ENCODE measurements at regions not wholly inside any gene's neighbourhood (a gene's known extent, or its start where the extent isn't known, plus 50 kb on each side); places are given as distances from the start of the nearest gene placed in this dataset.

DNA sequence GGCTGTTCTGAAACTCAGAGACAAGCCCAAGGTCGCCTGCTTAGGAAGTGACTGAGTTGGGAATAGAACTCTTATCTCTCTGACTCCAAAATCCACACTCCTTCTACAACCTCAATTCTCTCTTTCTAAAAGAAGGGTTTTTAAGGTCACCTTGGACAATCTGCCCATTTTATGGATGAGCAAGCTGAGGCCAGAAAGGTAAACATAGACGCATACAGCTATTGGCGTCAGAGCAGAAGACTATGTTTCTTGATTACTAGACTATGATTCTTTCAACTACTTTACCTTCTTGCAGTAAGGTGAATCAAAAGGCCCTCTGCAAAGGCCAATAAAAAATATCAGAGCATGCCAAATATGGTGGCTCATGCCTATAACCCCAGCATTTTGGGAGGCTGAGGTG is 276.6 kb downstream of the CLIC5 start:
- TF ChIP-seq, protein P1, sequence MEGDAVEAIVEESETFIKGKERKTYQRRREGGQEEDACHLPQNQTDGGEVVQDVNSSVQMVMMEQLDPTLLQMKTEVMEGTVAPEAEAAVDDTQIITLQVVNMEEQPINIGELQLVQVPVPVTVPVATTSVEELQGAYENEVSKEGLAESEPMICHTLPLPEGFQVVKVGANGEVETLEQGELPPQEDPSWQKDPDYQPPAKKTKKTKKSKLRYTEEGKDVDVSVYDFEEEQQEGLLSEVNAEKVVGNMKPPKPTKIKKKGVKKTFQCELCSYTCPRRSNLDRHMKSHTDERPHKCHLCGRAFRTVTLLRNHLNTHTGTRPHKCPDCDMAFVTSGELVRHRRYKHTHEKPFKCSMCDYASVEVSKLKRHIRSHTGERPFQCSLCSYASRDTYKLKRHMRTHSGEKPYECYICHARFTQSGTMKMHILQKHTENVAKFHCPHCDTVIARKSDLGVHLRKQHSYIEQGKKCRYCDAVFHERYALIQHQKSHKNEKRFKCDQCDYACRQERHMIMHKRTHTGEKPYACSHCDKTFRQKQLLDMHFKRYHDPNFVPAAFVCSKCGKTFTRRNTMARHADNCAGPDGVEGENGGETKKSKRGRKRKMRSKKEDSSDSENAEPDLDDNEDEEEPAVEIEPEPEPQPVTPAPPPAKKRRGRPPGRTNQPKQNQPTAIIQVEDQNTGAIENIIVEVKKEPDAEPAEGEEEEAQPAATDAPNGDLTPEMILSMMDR (IDR thresholded peaks at IDR 0.05), result no peak
- Histone ChIP-seq H4K20me1 (ENCODE audit: insufficient read depth, low read length) (no peaks in the 10 kb centered on the region), H3K36me3 (replicated peaks in 1 of 2; ENCODE audit: control insufficient read depth in 1 of 2, insufficient read depth in 2 of 2, low read length in 2 of 2) (no peaks in the 10 kb centered on the region), H3K4me2 (replicated peaks; ENCODE audit: extremely low read depth, low read length, poor library complexity, severe bottlenecking) (no peak overlapping the region), H3K4me1 (ENCODE audit: control insufficient read depth in 1 of 2, insufficient read depth in 2 of 2, low read length in 2 of 2) (peaks cover 35% of the 10 kb centered on the region in 2 donors), H3K27me3 (ENCODE audit: control insufficient read depth in 2 of 2, insufficient read depth in 2 of 2, low read length in 2 of 2) (no peaks in the 10 kb centered on the region), H3K9me3 (replicated peaks in 1 of 2; ENCODE audit: control insufficient read depth in 1 of 2, insufficient read depth in 1 of 2, low read length in 2 of 2) (no peaks in the 10 kb centered on the region), H3K79me2 (ENCODE audit: insufficient read depth, low read length) (no peaks in the 10 kb centered on the region), H2AFZ (ENCODE audit: insufficient read depth, low read depth, low read length, poor library complexity, severe bottlenecking) (no peak overlapping the region), H3K4me3 (replicated peaks in 1 of 3; ENCODE audit: low read depth in 2 of 3, low read length in 3 of 3) (no peak overlapping the region), H3K9ac (ENCODE audit: insufficient read depth, low read length, poor library complexity, severe bottlenecking) (no peak overlapping the region), H3K27ac (ENCODE audit: low read depth in 1 of 2, low read length in 2 of 2) (no peak overlapping the region)
- Mint-ChIP-seq H3K9me3 (no peaks in the 10 kb centered on the region), H3K4me3 (no peak overlapping the region), H3K27me3 (ENCODE audit: low read depth in 3 of 3) (no peaks in the 10 kb centered on the region), H3K4me1 (peaks cover 48% of the 10 kb centered on the region), H3K36me3 (no peaks in the 10 kb centered on the region), H3K27ac (no peak overlapping the region)
- intact Hi-C loops (cut with micrococcal nuclease), result no loop called here
- no CpG with 5 or more reads among the region's 3 CpGs for WGBS (ENCODE audit: insufficient coverage)
- DNase-seq, result no peak

DNA sequence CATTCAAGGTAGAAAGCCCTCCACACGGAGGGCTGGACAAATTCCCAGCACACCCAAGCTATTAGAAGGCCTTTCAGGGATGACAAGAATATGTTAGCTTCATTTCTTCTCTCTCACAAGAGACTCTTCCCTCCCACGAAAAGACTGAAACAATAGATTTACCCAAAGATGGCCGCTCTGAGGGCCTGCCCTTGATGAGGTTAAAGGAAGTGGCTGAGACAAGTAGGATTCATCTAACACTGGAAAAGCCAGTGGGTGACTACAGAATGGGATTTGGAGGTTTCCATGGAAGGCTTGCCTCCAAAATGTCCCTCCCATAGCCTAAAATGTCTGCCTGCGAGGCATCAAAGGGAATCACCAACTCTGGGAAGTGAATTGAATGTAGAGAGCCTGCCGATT is 277.6 kb downstream of the CLIC5 start:
- Histone ChIP-seq H3K36me3 (replicated peaks in 1 of 2; ENCODE audit: control insufficient read depth in 1 of 2, insufficient read depth in 2 of 2, low read length in 2 of 2) (no peaks in the 10 kb centered on the region), H4K20me1 (ENCODE audit: insufficient read depth, low read length) (no peaks in the 10 kb centered on the region), H3K4me3 (replicated peaks in 1 of 3; ENCODE audit: low read depth in 2 of 3, low read length in 3 of 3) (no peak overlapping the region), H3K9me3 (replicated peaks in 1 of 2; ENCODE audit: control insufficient read depth in 1 of 2, insufficient read depth in 1 of 2, low read length in 2 of 2) (no peaks in the 10 kb centered on the region), H3K27me3 (ENCODE audit: control insufficient read depth in 2 of 2, insufficient read depth in 2 of 2, low read length in 2 of 2) (no peaks in the 10 kb centered on the region), H3K4me2 (replicated peaks; ENCODE audit: extremely low read depth, low read length, poor library complexity, severe bottlenecking) (no peak overlapping the region), H3K79me2 (ENCODE audit: insufficient read depth, low read length) (no peaks in the 10 kb centered on the region), H3K9ac (ENCODE audit: insufficient read depth, low read length, poor library complexity, severe bottlenecking) (no peak overlapping the region), H2AFZ (ENCODE audit: insufficient read depth, low read depth, low read length, poor library complexity, severe bottlenecking) (peak overlapping the region; percentile 64), H3K27ac (ENCODE audit: low read depth in 1 of 2, low read length in 2 of 2) (no peak overlapping the region), H3K4me1 (ENCODE audit: control insufficient read depth in 1 of 2, insufficient read depth in 2 of 2, low read length in 2 of 2) (peaks cover 32 to 35% of the 10 kb centered on the region in 2 donors)
- Mint-ChIP-seq H3K4me1 (peaks cover 44% of the 10 kb centered on the region), H3K36me3 (no peaks in the 10 kb centered on the region), H3K27me3 (ENCODE audit: low read depth in 3 of 3) (no peaks in the 10 kb centered on the region), H3K4me3 (no peak overlapping the region), H3K9me3 (no peaks in the 10 kb centered on the region), H3K27ac (no peak overlapping the region)
- intact Hi-C loops (cut with micrococcal nuclease), result no loop called here
- 40% methylated on average over 1 of the region's 5 CpGs for WGBS (ENCODE audit: insufficient coverage)
- DNase-seq, result no peak
- TF ChIP-seq, protein P1 (IDR thresholded peaks at IDR 0.05), result no peak
